ENCODE measurements at regions not wholly inside any gene's neighbourhood (a gene's known extent, or its start where the extent isn't known, plus 50 kb on each side); places are given as distances from the start of the nearest gene placed in this dataset.

- Histone ChIP-seq H3K4me2 (ENCODE audit: low read depth, low read length) (no peak overlapping the region), H3K9me3 (ENCODE audit: low read length) (no peaks in the 10 kb centered on the region), H2AFZ (ENCODE audit: low read length) (no peak overlapping the region), H3K27me3 (ENCODE audit: control insufficient read depth in 1 of 2, insufficient read depth in 2 of 2, low read length in 2 of 2) (peaks cover 0 to 7% of the 10 kb centered on the region in 2 experiments; a peak in 1 of 5 replicates), H3K27ac (ENCODE audit: extremely low read length, insufficient read depth, low read length) (no peak overlapping the region), H3K4me1 (ENCODE audit: insufficient read depth, low read length) (no peaks in the 10 kb centered on the region), H3K36me3 (replicated peaks in 1 of 2; ENCODE audit: control insufficient read depth in 1 of 2, insufficient read depth in 2 of 2, low read length in 2 of 2) (no peaks in the 10 kb centered on the region), H3K9ac (ENCODE audit: insufficient read depth, low read depth, low read length) (no peak overlapping the region), H4K20me1 (ENCODE audit: insufficient read depth, low read length) (no peaks in the 10 kb centered on the region), H3K4me3 (replicated peaks in 1 of 3; ENCODE audit: insufficient read depth in 1 of 3, low read depth in 2 of 3, low read length in 3 of 3) (no peak overlapping the region), H3K79me2 (ENCODE audit: insufficient read depth, low read length) (no peaks in the 10 kb centered on the region)
- 16% methylated on average over 8 of the region's 8 CpGs for WGBS (ENCODE audit: low lambda C conversion rate)
- ChIA-PET POLR2A (no interaction called here), CTCF (ENCODE audit: low intra/inter-chr PET ratio, low total read pairs) (no interaction called here)
- no peak for DNase-seq (ENCODE audit: low spot score)
- in situ Hi-C loops (cut with HindIII; ENCODE audit: extremely low pct_ligation_motif_present, low pct_unique_long_range_greater_than_20kb) (no loop called here), intact Hi-C loops (cut with micrococcal nuclease; ENCODE audit: unreplicated experiment) (no loop called here)
- BruUV-seq (replicated peaks) = no TSS peak
- no peak for FAIRE-seq
- TF ChIP-seq U2AF1 (optimal IDR thresholded peaks at IDR 0.05; ENCODE audit: low read depth, low read length) (no peak), AHDC1 (CRISPR knock-in tag; IDR thresholded peaks at IDR 0.05; ENCODE audit: borderline replicate concordance) (no peak), ZNF770 (CRISPR knock-in tag; IDR thresholded peaks at IDR 0.05) (no peak), ZNF761 (CRISPR knock-in tag; conservative IDR thresholded peaks at IDR 0.05) (no peak), ZNF607 (CRISPR knock-in tag; IDR thresholded peaks at IDR 0.05; ENCODE audit: borderline replicate concordance) (no peak), THAP8 (CRISPR knock-in tag; IDR thresholded peaks at IDR 0.05; ENCODE audit: borderline replicate concordance) (no peak), FOXP4 (CRISPR knock-in tag; IDR thresholded peaks at IDR 0.05) (no peak), HOXA5 (CRISPR knock-in tag; IDR thresholded peaks at IDR 0.05) (no peak), FOXM1 (CRISPR knock-in tag; IDR thresholded peaks at IDR 0.05) (no peak), ZKSCAN5 (CRISPR knock-in tag; IDR thresholded peaks at IDR 0.05) (no peak)
- ATAC-seq = no peak
These were observed 493.8 kb upstream of the ZFP42 start for GRCh38 chr4:187501731-187502130.
